Fibroblast of villous mesenchyme (primary cell): ENCODE measurements at regions not wholly inside any gene's neighbourhood (a gene's known extent, or its start where the extent isn't known, plus 50 kb on each side); places are given as distances from the start of the nearest gene placed in this dataset.

Experiments used
- DNase-seq: peaks from one replicate; pipeline ENCODE4 v3.0.0-alpha.2; 2010; ENCODE audit warnings: low read depth
- H3K4me3 ChIP-seq: 2 replicates; pipeline ENCODE4 v1.5.1; 2011; ENCODE audit warnings: low read depth, mild to moderate bottlenecking, low read length
- CTCF ChIP-seq: IDR thresholded peaks from 2 replicates; pipeline ENCODE4 v1.5.1; 2012; ENCODE audit warnings: low read depth, mild to moderate bottlenecking, low read length; ENCODE audit not compliant: insufficient read depth

GRCh38 chr11:19576903-19577302 lies 135.7 kb upstream of the NAV2 start:
- DNase-seq: no peak
- no peak for TF ChIP-seq CTCF
- H3K4me3 ChIP-seq: no peak overlapping the region

GRCh38 chr11:19576054-19576453 lies 136.6 kb upstream of the NAV2 start:
- H3K4me3 ChIP-seq: no peak overlapping the region
- no peak for DNase-seq
- no peak for TF ChIP-seq CTCF

- DNase-seq: no peak
- no peak for TF ChIP-seq CTCF
- no peak overlapping the region for H3K4me3 ChIP-seq
These were observed 137.7 kb upstream of the NAV2 start for GRCh38 chr11:19574916-19575315.

- no peak for DNase-seq
- H3K4me3 ChIP-seq: no peak overlapping the region
- no peak for TF ChIP-seq CTCF
These were observed 139.0 kb upstream of the NAV2 start for GRCh38 chr11:19573666-19574065.

- H3K4me3 ChIP-seq: no peak overlapping the region
- no peak for DNase-seq
- no peak for TF ChIP-seq CTCF
These were observed 140.7 kb upstream of the NAV2 start for GRCh38 chr11:19571906-19572305.

- no peak for DNase-seq
- H3K4me3 ChIP-seq: no peak overlapping the region
- no peak for TF ChIP-seq CTCF
These were observed 141.7 kb upstream of the NAV2 start for GRCh38 chr11:19570889-19571288.

- H3K4me3 ChIP-seq: no peak overlapping the region
- DNase-seq: no peak
- TF ChIP-seq CTCF: no peak
These were observed 144.6 kb upstream of the NAV2 start for GRCh38 chr11:19567996-19568395.
